AG04449 (cell line): ENCODE measurements at regions not wholly inside any gene's neighbourhood (a gene's known extent, or its start where the extent isn't known, plus 50 kb on each side); places are given as distances from the start of the nearest gene placed in this dataset.

Experiments
- CTCF ChIA-PET: fragments of 350-600 bp; formaldehyde crosslinking; extraction: SDS; loops from one replicate; lab custom pipeline; 2021; ENCODE audit warnings: antibody characterized with exemption; lab: Yijun Ruan, JAX
- POLR2A ChIA-PET: fragments of 400-600, 350-600 bp; formaldehyde crosslinking; extraction: SDS; loops from one replicate; lab custom pipeline; 2020; ENCODE audit warnings: antibody characterized with exemption, inconsistent platforms; lab: Yijun Ruan, JAX
- DNase-seq: peaks from one replicate; pipeline ENCODE4 v3.0.0-alpha.2; 2010; ENCODE audit warnings: low read depth, low spot score
- H3K4me3 ChIP-seq: 2 replicates; pipeline ENCODE4 v1.5.1; 2011; ENCODE audit warnings: low read depth, mild to moderate bottlenecking, control low read depth, low read length
- TF ChIP-seq, protein P1 (sequence below): IDR thresholded peaks from one replicate; pipeline ENCODE4 v1.5.1; 2011; ENCODE audit warnings: mild to moderate bottlenecking, moderate library complexity, low read length, control low read depth, inconsistent platforms; ENCODE audit not compliant: insufficient read depth; ENCODE audit errors: missing control alignments

DNA sequence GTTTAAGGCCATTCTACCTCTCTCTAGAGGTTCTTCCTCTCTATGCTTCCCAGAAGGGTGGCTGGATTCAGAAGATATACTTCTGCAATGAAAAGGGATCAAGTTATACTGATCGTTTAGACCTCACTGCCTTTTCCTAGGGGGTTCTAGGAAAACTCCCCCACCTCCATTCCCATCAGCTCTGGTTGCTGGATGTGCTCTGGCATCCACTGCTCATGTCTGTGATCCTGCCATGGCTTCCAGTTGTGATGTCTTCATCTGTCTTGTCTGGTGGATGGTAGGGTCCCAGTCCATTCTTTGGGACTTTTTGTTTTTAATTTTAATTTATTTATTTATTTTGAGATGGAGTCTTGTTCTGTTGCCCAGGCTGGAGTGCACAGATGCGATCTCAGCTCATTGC is 118.4 kb downstream of the BTBD3 start:
- H3K4me3 ChIP-seq: no peak overlapping the region
- POLR2A ChIA-PET: no interaction called here
- DNase-seq: no peak
- TF ChIP-seq, protein P1, sequence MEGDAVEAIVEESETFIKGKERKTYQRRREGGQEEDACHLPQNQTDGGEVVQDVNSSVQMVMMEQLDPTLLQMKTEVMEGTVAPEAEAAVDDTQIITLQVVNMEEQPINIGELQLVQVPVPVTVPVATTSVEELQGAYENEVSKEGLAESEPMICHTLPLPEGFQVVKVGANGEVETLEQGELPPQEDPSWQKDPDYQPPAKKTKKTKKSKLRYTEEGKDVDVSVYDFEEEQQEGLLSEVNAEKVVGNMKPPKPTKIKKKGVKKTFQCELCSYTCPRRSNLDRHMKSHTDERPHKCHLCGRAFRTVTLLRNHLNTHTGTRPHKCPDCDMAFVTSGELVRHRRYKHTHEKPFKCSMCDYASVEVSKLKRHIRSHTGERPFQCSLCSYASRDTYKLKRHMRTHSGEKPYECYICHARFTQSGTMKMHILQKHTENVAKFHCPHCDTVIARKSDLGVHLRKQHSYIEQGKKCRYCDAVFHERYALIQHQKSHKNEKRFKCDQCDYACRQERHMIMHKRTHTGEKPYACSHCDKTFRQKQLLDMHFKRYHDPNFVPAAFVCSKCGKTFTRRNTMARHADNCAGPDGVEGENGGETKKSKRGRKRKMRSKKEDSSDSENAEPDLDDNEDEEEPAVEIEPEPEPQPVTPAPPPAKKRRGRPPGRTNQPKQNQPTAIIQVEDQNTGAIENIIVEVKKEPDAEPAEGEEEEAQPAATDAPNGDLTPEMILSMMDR: no peak
- CTCF ChIA-PET: no interaction called here

DNA sequence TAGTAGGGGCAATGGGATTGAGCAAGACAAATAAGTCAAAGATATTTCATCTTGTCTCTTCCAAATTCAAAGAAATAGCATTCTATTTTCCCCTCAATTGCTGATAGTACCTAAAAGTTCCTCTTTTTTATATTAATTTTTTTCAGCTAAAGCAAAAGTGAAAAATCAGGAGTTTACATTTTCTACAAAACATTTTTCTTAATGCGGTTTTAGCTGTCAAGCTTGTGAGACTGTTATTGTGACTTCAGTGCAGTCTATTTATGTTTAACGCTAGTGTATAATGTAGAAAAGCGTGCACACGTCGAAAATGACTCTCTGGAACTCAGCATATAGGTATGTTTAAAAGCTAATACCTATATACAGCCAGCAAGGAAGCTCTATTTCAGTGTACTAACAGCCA is 119.8 kb downstream of the BTBD3 start:
- TF ChIP-seq, protein P1: no peak
- POLR2A ChIA-PET: no interaction called here
- H3K4me3 ChIP-seq: no peak overlapping the region
- CTCF ChIA-PET: no interaction called here
- no peak for DNase-seq

DNA sequence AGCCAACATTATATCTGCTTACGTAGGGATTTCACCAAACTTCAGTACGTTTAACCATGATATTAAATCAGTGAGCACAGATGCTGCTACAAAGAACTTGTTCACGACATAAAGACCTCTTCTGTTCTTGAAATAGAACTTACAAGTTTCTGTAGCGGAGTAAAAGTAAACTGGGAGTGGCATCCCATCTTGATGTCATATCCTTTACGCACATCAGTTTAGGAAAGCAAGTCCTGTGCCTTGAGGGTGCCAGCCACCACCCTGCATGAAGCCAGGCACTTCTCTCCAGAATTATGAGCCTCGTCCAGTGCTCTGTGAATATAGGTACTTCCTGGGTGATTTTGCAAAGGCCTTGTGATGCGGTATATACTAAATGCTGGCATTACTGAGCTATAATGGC is 122.6 kb downstream of the BTBD3 start:
- TF ChIP-seq, protein P1: no peak
- no peak for DNase-seq
- ChIA-PET POLR2A (no interaction called here), CTCF (interaction anchor here (0.9 kb wide), 1 partner anchor 28 kb away, joined by 3 read pairs; no protein-coding TSS in a partner anchor)
- H3K4me3 ChIP-seq: no peak overlapping the region

DNA sequence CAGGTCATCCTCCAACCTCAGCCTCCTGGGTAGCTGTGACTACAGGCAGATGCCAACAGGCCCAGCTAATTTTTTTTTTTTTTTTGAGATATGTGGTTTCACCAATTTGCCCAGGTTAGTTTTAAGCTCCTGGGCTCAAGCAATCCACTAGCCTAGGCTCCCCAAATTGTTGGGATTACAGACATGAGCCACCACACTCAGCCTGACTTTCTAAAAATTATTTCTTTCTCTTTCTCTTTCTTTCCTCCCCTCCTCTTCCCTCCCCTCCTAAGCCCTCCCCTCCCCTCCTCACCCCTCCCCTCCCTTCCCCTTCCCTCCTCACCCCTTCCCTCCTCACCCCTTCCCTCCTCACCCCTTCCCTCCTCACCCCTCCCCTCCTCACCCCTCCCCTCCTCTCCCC is 127.3 kb downstream of the BTBD3 start:
- CTCF ChIA-PET: no interaction called here
- TF ChIP-seq, protein P1: no peak
- POLR2A ChIA-PET: no interaction called here

DNA sequence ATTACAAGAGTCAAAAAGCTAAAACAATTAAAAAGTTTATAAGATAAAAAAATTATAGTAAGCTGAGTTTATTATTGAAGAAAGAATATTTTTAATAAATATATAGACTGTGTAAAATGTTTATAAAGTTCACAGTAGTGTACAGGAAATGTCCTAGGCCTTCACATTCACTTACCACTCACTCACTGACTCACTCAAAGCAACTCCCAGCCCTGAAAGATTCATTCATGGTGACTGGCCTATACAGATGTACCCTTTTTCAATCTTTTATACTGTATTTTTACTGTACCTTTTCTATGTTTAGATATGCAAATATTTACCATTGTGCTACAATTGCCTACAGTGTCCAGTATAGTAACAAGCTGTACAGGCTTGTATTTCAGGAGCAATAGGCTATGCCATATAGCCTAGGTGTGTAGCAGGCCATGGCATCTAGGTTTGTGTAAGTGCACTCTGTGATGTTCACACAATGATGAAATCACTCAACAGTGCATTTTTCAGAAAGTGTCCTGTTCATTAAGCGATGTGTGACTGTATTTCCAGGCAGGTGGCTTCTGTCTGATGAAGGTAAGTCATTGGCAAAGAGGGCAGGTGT is 130.2 kb downstream of the BTBD3 start:
- no peak overlapping the region for H3K4me3 ChIP-seq
- ChIA-PET POLR2A (no interaction called here), CTCF (no interaction called here)
- TF ChIP-seq, protein P1: no peak
- DNase-seq: no peak

More for the DNA sequence above, 127.3 kb downstream of the BTBD3 start:
- no peak overlapping the region for H3K4me3 ChIP-seq
- DNase-seq: no peak

DNA sequence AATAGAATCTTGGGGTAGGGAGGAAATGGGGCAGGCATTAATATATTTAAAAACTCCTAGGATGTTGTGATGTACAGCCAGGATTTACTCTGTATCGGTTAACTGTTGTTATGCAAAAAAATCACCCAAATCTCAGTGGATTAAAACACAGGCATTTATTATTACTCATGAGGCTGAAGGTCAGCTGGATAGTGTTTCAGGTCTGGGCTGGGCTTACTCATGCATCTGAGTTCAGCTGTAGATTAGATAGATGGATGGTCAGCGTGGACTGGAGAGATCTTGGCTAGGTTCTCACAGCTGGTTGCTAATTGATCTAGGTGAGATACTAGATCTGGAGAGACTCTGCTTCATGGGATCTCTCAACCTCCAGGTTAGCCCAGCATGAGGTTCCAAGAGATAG is 131.4 kb downstream of the BTBD3 start:
- POLR2A ChIA-PET: no interaction called here

More for the DNA sequence above, 131.4 kb downstream of the BTBD3 start:
- CTCF ChIA-PET: no interaction called here
- no peak overlapping the region for H3K4me3 ChIP-seq
- TF ChIP-seq, protein P1: no peak
- DNase-seq: no peak
